ENCODE measurements at regions not wholly inside any gene's neighbourhood (a gene's known extent, or its start where the extent isn't known, plus 50 kb on each side); places are given as distances from the start of the nearest gene placed in this dataset.

GRCh38 chr13:29991343-29991742 is 140.9 kb upstream of the UBL3 start:
- Histone ChIP-seq H3K36me3 (ENCODE audit: control insufficient read depth, insufficient read depth, low read length) (no peaks in the 10 kb centered on the region), H3K9me3 (ENCODE audit: control insufficient read depth, insufficient read depth, low read depth, low read length) (no peaks in the 10 kb centered on the region), H3K4me3 (replicated peaks in 1 of 4; ENCODE audit: control extremely low read depth in 1 of 4, insufficient read depth in 1 of 4, low read depth in 3 of 4, low read length in 4 of 4) (no peak overlapping the region), H3K79me2 (ENCODE audit: control insufficient read depth, insufficient read depth, low read length) (no peaks in the 10 kb centered on the region), H3K4me1 (ENCODE audit: control insufficient read depth, extremely low read depth, insufficient read depth, low read length) (peaks cover 20% of the 10 kb centered on the region), H4K20me1 (ENCODE audit: control insufficient read depth, extremely low read depth, insufficient read depth, low read length) (no peaks in the 10 kb centered on the region), H3K27ac (ENCODE audit: insufficient read depth, low read length) (no peak overlapping the region), H2AFZ (ENCODE audit: low read length) (no peak overlapping the region), H3K4me2 (ENCODE audit: extremely low read depth, insufficient read depth, low read length) (no peak overlapping the region), H3K9ac (ENCODE audit: insufficient read depth, low read length) (no peak overlapping the region), H3K27me3 (ENCODE audit: control insufficient read depth, insufficient read depth, low read length) (no peaks in the 10 kb centered on the region)
- peak; percentile 64 to 99 for DNase-seq (ENCODE audit: low read depth in 2 of 2)
- no peak for TF ChIP-seq CTCF (conservative IDR thresholded peaks at IDR 0.05 in 1 of 2, IDR thresholded peaks at IDR 0.05 in 1 of 2; ENCODE audit: low read depth in 1 of 2, low read length in 2 of 2)
- no peak for TF ChIP-seq EZH2 (IDR thresholded peaks at IDR 0.05; ENCODE audit: low read length, missing control alignments)

- Histone ChIP-seq H2AFZ (ENCODE audit: low read length) (no peak overlapping the region), H3K4me3 (replicated peaks in 1 of 4; ENCODE audit: control extremely low read depth in 1 of 4, insufficient read depth in 1 of 4, low read depth in 3 of 4, low read length in 4 of 4) (no peak overlapping the region), H3K27ac (ENCODE audit: insufficient read depth, low read length) (no peak overlapping the region), H3K4me1 (ENCODE audit: control insufficient read depth, extremely low read depth, insufficient read depth, low read length) (peaks cover 4% of the 10 kb centered on the region), H3K4me2 (ENCODE audit: extremely low read depth, insufficient read depth, low read length) (no peak overlapping the region), H3K79me2 (ENCODE audit: control insufficient read depth, insufficient read depth, low read length) (no peaks in the 10 kb centered on the region), H3K9ac (ENCODE audit: insufficient read depth, low read length) (no peak overlapping the region), H3K9me3 (ENCODE audit: control insufficient read depth, insufficient read depth, low read depth, low read length) (no peaks in the 10 kb centered on the region), H3K36me3 (ENCODE audit: control insufficient read depth, insufficient read depth, low read length) (no peaks in the 10 kb centered on the region), H3K27me3 (ENCODE audit: control insufficient read depth, insufficient read depth, low read length) (no peaks in the 10 kb centered on the region), H4K20me1 (ENCODE audit: control insufficient read depth, extremely low read depth, insufficient read depth, low read length) (no peaks in the 10 kb centered on the region)
- DNase-seq (ENCODE audit: low read depth in 2 of 2) = no peak
- TF ChIP-seq CTCF (conservative IDR thresholded peaks at IDR 0.05 in 1 of 2, IDR thresholded peaks at IDR 0.05 in 1 of 2; ENCODE audit: low read depth in 1 of 2, low read length in 2 of 2) (no peak), EZH2 (IDR thresholded peaks at IDR 0.05; ENCODE audit: low read length, missing control alignments) (no peak)
Observed at GRCh38 chr13:29987340-29987739, 136.9 kb upstream of the UBL3 start.

- H3K27ac ChIP-seq (ENCODE audit: insufficient read depth, low read length) = no peak overlapping the region
- no peaks in the 10 kb centered on the region for H4K20me1 ChIP-seq (ENCODE audit: control insufficient read depth, extremely low read depth, insufficient read depth, low read length)
- H3K4me3 ChIP-seq (replicated peaks in 1 of 4; ENCODE audit: control extremely low read depth in 1 of 4, insufficient read depth in 1 of 4, low read depth in 3 of 4, low read length in 4 of 4) = no peak overlapping the region
- no peaks in the 10 kb centered on the region for H3K9me3 ChIP-seq (ENCODE audit: control insufficient read depth, insufficient read depth, low read depth, low read length)
- no peaks in the 10 kb centered on the region for H3K79me2 ChIP-seq (ENCODE audit: control insufficient read depth, insufficient read depth, low read length)
- no peak overlapping the region for H3K4me2 ChIP-seq (ENCODE audit: extremely low read depth, insufficient read depth, low read length)
- no peaks in the 10 kb centered on the region for H3K27me3 ChIP-seq (ENCODE audit: control insufficient read depth, insufficient read depth, low read length)
- H3K9ac ChIP-seq (ENCODE audit: insufficient read depth, low read length) = no peak overlapping the region
- H2AFZ ChIP-seq (ENCODE audit: low read length) = no peak overlapping the region
- no peaks in the 10 kb centered on the region for H3K4me1 ChIP-seq (ENCODE audit: control insufficient read depth, extremely low read depth, insufficient read depth, low read length)
- no peak for DNase-seq (ENCODE audit: low read depth in 2 of 2)
- no peak for TF ChIP-seq CTCF (conservative IDR thresholded peaks at IDR 0.05 in 1 of 2, IDR thresholded peaks at IDR 0.05 in 1 of 2; ENCODE audit: low read depth in 1 of 2, low read length in 2 of 2)
- no peak for TF ChIP-seq EZH2 (IDR thresholded peaks at IDR 0.05; ENCODE audit: low read length, missing control alignments)
- H3K36me3 ChIP-seq (ENCODE audit: control insufficient read depth, insufficient read depth, low read length) = no peaks in the 10 kb centered on the region
Observed at GRCh38 chr13:29980339-29980738, 129.9 kb upstream of the UBL3 start.

Data from fibroblast of lung (primary cell).